IMR-90 (cell line): ENCODE measurements at regions not wholly inside any gene's neighbourhood (a gene's known extent, or its start where the extent isn't known, plus 50 kb on each side); places are given as distances from the start of the nearest gene placed in this dataset.

Experiments
- ATAC-seq: fragments of 200-7000 bp; cut with Tn5 transposase; 2 replicates; pipeline ENCODE4 v1.9.1; 2020; ENCODE audit warnings: low read depth, mild to moderate bottlenecking, moderate library complexity
- BruUV-seq: library from RNA; stranded (reverse); fragments of 400-500 nt; replicated peaks from 2 replicates; lab custom pipeline; 2021; lab: Mats Ljungman, UMichigan
- CTCF ChIA-PET: fragments of 300-600 bp; formaldehyde crosslinking; extraction: SDS; loops from one replicate; lab custom pipeline; 2021; ENCODE audit warnings: antibody characterized with exemption; lab: Yijun Ruan, JAX
- POLR2A ChIA-PET: fragments of 300-600 bp; sonication (Branson Sonifier 250); formaldehyde crosslinking; loops from one replicate; lab custom pipeline; 2022; ENCODE audit warnings: antibody characterized with exemption; ENCODE audit not compliant: unreplicated experiment; lab: Charles Lee
- DNase-seq: peaks from one replicate; pipeline ENCODE4 v3.0.0; 2013
- H2AFZ ChIP-seq: replicated peaks from 2 replicates; pipeline ENCODE3; 2013; ENCODE audit warnings: low read length, mild to moderate bottlenecking; ENCODE audit not compliant: poor library complexity
- H2AK5ac ChIP-seq: 2 replicates; pipeline ENCODE4 v1.6.1; 2013; ENCODE audit warnings: low read depth, low read length, inconsistent platforms
- H2AK9ac ChIP-seq: replicated peaks from 2 replicates; pipeline ENCODE3; 2013; ENCODE audit warnings: mild to moderate bottlenecking, low read depth, low read length, moderate library complexity; ENCODE audit not compliant: poor library complexity
- H2BK120ac ChIP-seq: 2 replicates; pipeline ENCODE4 v1.6.1; 2013; ENCODE audit warnings: low read depth, low read length, inconsistent platforms
- H2BK15ac ChIP-seq: 3 replicates; pipeline ENCODE4 v1.6.1; 2013; ENCODE audit warnings: low read depth, low read length, inconsistent platforms
- H2BK20ac ChIP-seq: 2 replicates; pipeline ENCODE4 v1.6.1; 2013; ENCODE audit warnings: low read depth, mild to moderate bottlenecking, inconsistent platforms, low read length, moderate library complexity
- H2BK5ac ChIP-seq: 2 replicates; pipeline ENCODE4 v1.6.1; 2013; ENCODE audit warnings: mild to moderate bottlenecking, low read depth, low read length, inconsistent platforms; ENCODE audit not compliant: poor library complexity, severe bottlenecking
- H3K14ac ChIP-seq: replicated peaks from 2 replicates; pipeline ENCODE4 v1.6.1; 2013; ENCODE audit warnings: low read depth, low read length, inconsistent platforms
- H3K18ac ChIP-seq: 2 replicates; pipeline ENCODE4 v1.6.1; 2013; ENCODE audit warnings: low read depth, low read length, control low read depth
- H3K23ac ChIP-seq: 2 replicates; pipeline ENCODE4 v1.6.1; 2013; ENCODE audit warnings: low read depth, low read length, inconsistent platforms
- H3K27ac ChIP-seq: 2 replicates; pipeline ENCODE4 v1.5.1; 2013; ENCODE audit warnings: mild to moderate bottlenecking, control low read depth, low read length; ENCODE audit not compliant: insufficient read depth
- H3K27me3 ChIP-seq: 2 replicates; pipeline ENCODE4 v1.6.1; 2013; ENCODE audit warnings: low read length; ENCODE audit not compliant: control insufficient read depth, insufficient read depth
- H3K36me3 ChIP-seq: 2 replicates; pipeline ENCODE4 v1.6.1; 2013; ENCODE audit warnings: low read length, mixed read lengths; ENCODE audit not compliant: control insufficient read depth, insufficient read depth
- H3K4ac ChIP-seq: 2 replicates; pipeline ENCODE4 v1.6.1; 2013; ENCODE audit warnings: low read depth, low read length, inconsistent platforms
- H3K4me1 ChIP-seq: 2 replicates; pipeline ENCODE4 v1.6.1; 2013; ENCODE audit warnings: low read length, mixed read lengths; ENCODE audit not compliant: control insufficient read depth, insufficient read depth
- H3K4me2 ChIP-seq: 2 replicates; pipeline ENCODE4 v1.6.1; 2013; ENCODE audit warnings: low read depth, mild to moderate bottlenecking, control low read depth, low read length, moderate library complexity
- H3K4me3 ChIP-seq: 2 replicates; pipeline ENCODE4 v1.5.1; 2013; ENCODE audit warnings: low read depth, mild to moderate bottlenecking, control low read depth, low read length, moderate library complexity; ENCODE audit not compliant: insufficient read depth
- H3K56ac ChIP-seq: 2 replicates; pipeline ENCODE4 v1.6.1; 2013; ENCODE audit warnings: low read length, inconsistent platforms; ENCODE audit not compliant: insufficient read depth; ENCODE audit errors: extremely low read depth
- H3K79me1 ChIP-seq, 2 experiments: 2 replicates each; pipeline ENCODE4 v1.6.1; 2013; ENCODE audit warnings: low read length in 2 of 2, inconsistent platforms in 1 of 2, low read depth in 1 of 2
- H3K9ac ChIP-seq: 2 replicates; pipeline ENCODE4 v1.6.1; 2013; ENCODE audit warnings: low read depth, low read length, control low read depth
- H3K9me1 ChIP-seq: 2 replicates; pipeline ENCODE4 v1.6.1; 2013; ENCODE audit warnings: low read length, inconsistent platforms; ENCODE audit not compliant: insufficient read depth
- H3K9me3 ChIP-seq: 2 replicates; pipeline ENCODE4 v1.6.1; 2013; ENCODE audit warnings: low read length; ENCODE audit not compliant: control insufficient read depth, insufficient read depth
- H4K20me1 ChIP-seq: 2 replicates; pipeline ENCODE4 v1.6.1; 2013; ENCODE audit warnings: low read length, inconsistent platforms; ENCODE audit not compliant: insufficient read depth
- H4K5ac ChIP-seq: 2 replicates; pipeline ENCODE4 v1.6.1; 2013; ENCODE audit warnings: mild to moderate bottlenecking, low read depth, low read length, control low read depth
- H4K8ac ChIP-seq, 2 experiments: 2 replicates each; pipeline ENCODE4 v1.6.1; 2013; ENCODE audit warnings: low read depth in 2 of 2, low read length in 2 of 2, control low read depth in 1 of 2, inconsistent platforms in 1 of 2
- H4K91ac ChIP-seq: 2 replicates; pipeline ENCODE4 v1.6.1; 2013; ENCODE audit warnings: low read depth, low read length, inconsistent platforms; ENCODE audit not compliant: insufficient read depth
- BHLHE40 ChIP-seq: fragments of 150-350 bp; IDR thresholded peaks from 2 replicates; pipeline ENCODE4 v1.6.1; 2016; ENCODE audit warnings: mild to moderate bottlenecking, low read depth, low read length
- CEBPB ChIP-seq: IDR thresholded peaks from 2 replicates; pipeline ENCODE4 v1.6.1; 2012; ENCODE audit warnings: low read depth, low read length, improper control_type of control experiment
- CTCF ChIP-seq: conservative IDR thresholded peaks from 2 replicates; pipeline ENCODE4 v1.5.1; 2012; ENCODE audit warnings: mild to moderate bottlenecking, low read depth, low read length, improper control_type of control experiment
- FOS ChIP-seq: fragments of 150-350 bp; IDR thresholded peaks from 2 replicates; pipeline ENCODE4 v1.6.1; 2016; ENCODE audit warnings: low read depth, low read length
- MXI1 ChIP-seq: IDR thresholded peaks from 2 replicates; pipeline ENCODE4 v1.6.1; 2012; ENCODE audit warnings: low read depth, mild to moderate bottlenecking, low read length, moderate library complexity, borderline replicate concordance
- NFE2L2 ChIP-seq: fragments of 150-350 bp; IDR thresholded peaks from 2 replicates; pipeline ENCODE4 v1.6.1; 2016; ENCODE audit warnings: low read depth, mild to moderate bottlenecking, low read length
- POLR2A ChIP-seq: IDR thresholded peaks from 2 replicates; pipeline ENCODE4 v1.6.1; 2012; ENCODE audit warnings: mild to moderate bottlenecking, low read depth, low read length
- RAD21 ChIP-seq: IDR thresholded peaks from 2 replicates; pipeline ENCODE4 v1.6.1; 2012; ENCODE audit warnings: low read length, improper control_type of control experiment
- RCOR1 ChIP-seq: IDR thresholded peaks from 2 replicates; pipeline ENCODE4 v1.6.1; 2012; ENCODE audit warnings: mild to moderate bottlenecking, low read length, improper control_type of control experiment; ENCODE audit not compliant: insufficient replicate concordance
- SMC3 ChIP-seq: fragments of 150-350 bp; IDR thresholded peaks from 2 replicates; pipeline ENCODE4 v1.6.1; 2016; ENCODE audit warnings: low read depth, mild to moderate bottlenecking, antibody characterized with exemption, low read length, moderate library complexity
- WGBS, 2 experiments: methylation state at CpG; one replicate each; pipeline versions ENCODE4 v1.1.5 to v1.1.7; 2013; ENCODE audit warnings: missing lambda C conversion rate in 2 of 2; ENCODE audit not compliant: insufficient read length in 1 of 2; ENCODE audit errors: extremely low coverage in 2 of 2; 5-methylcytosine and 5-hydroxymethylcytosine counted together
- dilution Hi-C: fragments of 300-500 bp; cut with HindIII; formaldehyde crosslinking; loops from one replicate; pipeline ENCODE4 v1.14.3; 2018; ENCODE audit warnings: low sequenced_read_pairs; ENCODE audit not compliant: unreplicated experiment
- in situ Hi-C: fragments of 300-500 bp; cut with MboI; formaldehyde crosslinking; loops from 3 replicates; pipeline ENCODE4 v1.14.3; 2019; ENCODE audit warnings: low sequenced_read_pairs, inconsistent platforms, mixed read lengths
- intact Hi-C: fragments of 100-400 bp; cut with micrococcal nuclease; formaldehyde crosslinking; loops from 2 replicates; pipeline ENCODE4 v1.10.0; 2022

- WGBS, 2 experiments = no CpG with 5 or more reads among the region's 1 CpG
- H3K27ac ChIP-seq = no peak overlapping the region
- H3K23ac ChIP-seq = peak overlapping the region; percentile 29; the same call in 1 of the 2 replicates
- dilution Hi-C loops (no loop called here), intact Hi-C loops (loop anchor here (10.0 kb wide), 1 partner anchor 200 kb away; no protein-coding TSS in a partner anchor), in situ Hi-C loops (no loop called here)
- H2BK15ac ChIP-seq = no peak overlapping the region; the same call in 2 of the 3 replicates
- peak overlapping the region; percentile 59; the same call in 1 of the 2 replicates for H2BK20ac ChIP-seq
- CTCF ChIA-PET = no interaction called here
- no peaks in the 10 kb centered on the region for H3K79me1 ChIP-seq
- H2BK120ac ChIP-seq = peak overlapping the region; percentile 78; the same call in 1 of the 2 replicates
- peak overlapping the region; percentile 53 for H2AFZ ChIP-seq
- no TSS peak for BruUV-seq
- H4K5ac ChIP-seq = no peak overlapping the region
- DNase-seq (no peak), ATAC-seq (no peak)
- H3K56ac ChIP-seq = no peak overlapping the region
- H3K36me3 ChIP-seq = no peaks in the 10 kb centered on the region
- peaks cover 2% of the 10 kb centered on the region; the same call in 1 of the 2 replicates for H3K9me3 ChIP-seq
- peaks cover 13% of the 10 kb centered on the region for H3K9me1 ChIP-seq
- H4K91ac ChIP-seq = no peak overlapping the region
- POLR2A ChIA-PET = no interaction called here
- peak overlapping the region; percentile 34; the same call in 1 of the 2 replicates for H3K4ac ChIP-seq
- H2AK9ac ChIP-seq = no peak overlapping the region
- no peak overlapping the region for H2BK5ac ChIP-seq
- H3K18ac ChIP-seq = no peak overlapping the region; the same call in 1 of the 2 replicates
- TF ChIP-seq MXI1 = no peak
- TF ChIP-seq POLR2A = no peak
- TF ChIP-seq CTCF = no peak
- no peak for TF ChIP-seq RAD21
- no peak for TF ChIP-seq RCOR1
- TF ChIP-seq BHLHE40 = no peak
- TF ChIP-seq SMC3 = no peak
- TF ChIP-seq CEBPB = no peak
- TF ChIP-seq NFE2L2 = no peak
- no peak for TF ChIP-seq FOS
- H2AK5ac ChIP-seq = peak overlapping the region; percentile 70; the same call in 1 of the 2 replicates
- H3K9ac ChIP-seq = no peak overlapping the region
- H3K4me1 ChIP-seq = peaks cover 13% of the 10 kb centered on the region
- H4K20me1 ChIP-seq = no peaks in the 10 kb centered on the region
- H3K4me2 ChIP-seq = no peak overlapping the region
- no peak overlapping the region for H3K14ac ChIP-seq
- no peak overlapping the region; a peak in 1 of 4 replicates for H4K8ac ChIP-seq
- H3K4me3 ChIP-seq = no peak overlapping the region
- no peaks in the 10 kb centered on the region for H3K27me3 ChIP-seq
These were observed 194.5 kb upstream of the UBL3 start for GRCh38 chr13:30044932-30045331.
